ENCODE measurements at regions not wholly inside any gene's neighbourhood (a gene's known extent, or its start where the extent isn't known, plus 50 kb on each side); places are given as distances from the start of the nearest gene placed in this dataset.

DNA sequence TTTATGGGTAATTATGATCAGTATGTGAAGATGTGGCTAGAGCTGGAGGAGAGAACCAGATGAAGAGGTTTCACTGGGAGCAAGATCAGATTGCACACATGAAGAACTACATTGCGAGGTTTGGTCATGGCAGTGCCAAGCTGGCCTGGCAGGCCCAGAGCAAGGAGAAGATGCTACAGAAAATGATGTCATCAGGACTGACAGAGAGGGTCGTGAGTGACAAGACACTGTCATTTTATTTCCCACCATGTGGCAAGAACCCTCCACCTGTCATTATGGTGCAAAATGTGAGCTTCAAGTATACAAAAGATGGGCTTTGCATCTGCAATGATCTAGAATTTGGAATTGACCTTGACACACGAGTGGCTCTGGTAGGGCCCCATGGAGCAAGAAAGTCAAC, 168.3 kb downstream of the C3orf38 start:
- H3K4me1 ChIP-seq (ENCODE audit: control insufficient read depth, insufficient read depth, low read length): peaks cover 2% of the 10 kb centered on the region
- H3K27ac ChIP-seq (ENCODE audit: low read length): no peak overlapping the region
- no peaks in the 10 kb centered on the region for H3K27me3 ChIP-seq (ENCODE audit: control insufficient read depth, insufficient read depth, low read length)
- no peaks in the 10 kb centered on the region for H3K36me3 ChIP-seq (ENCODE audit: control insufficient read depth, insufficient read depth, low read length)
- H3K9me3 ChIP-seq (replicated peaks; ENCODE audit: control insufficient read depth, low read depth, low read length): no peaks in the 10 kb centered on the region
- H3K4me3 ChIP-seq (ENCODE audit: low read length): no peak overlapping the region
- no peak for DNase-seq
- WGBS (ENCODE audit: insufficient coverage): 79% methylated on average over 2 of the region's 3 CpGs

DNA sequence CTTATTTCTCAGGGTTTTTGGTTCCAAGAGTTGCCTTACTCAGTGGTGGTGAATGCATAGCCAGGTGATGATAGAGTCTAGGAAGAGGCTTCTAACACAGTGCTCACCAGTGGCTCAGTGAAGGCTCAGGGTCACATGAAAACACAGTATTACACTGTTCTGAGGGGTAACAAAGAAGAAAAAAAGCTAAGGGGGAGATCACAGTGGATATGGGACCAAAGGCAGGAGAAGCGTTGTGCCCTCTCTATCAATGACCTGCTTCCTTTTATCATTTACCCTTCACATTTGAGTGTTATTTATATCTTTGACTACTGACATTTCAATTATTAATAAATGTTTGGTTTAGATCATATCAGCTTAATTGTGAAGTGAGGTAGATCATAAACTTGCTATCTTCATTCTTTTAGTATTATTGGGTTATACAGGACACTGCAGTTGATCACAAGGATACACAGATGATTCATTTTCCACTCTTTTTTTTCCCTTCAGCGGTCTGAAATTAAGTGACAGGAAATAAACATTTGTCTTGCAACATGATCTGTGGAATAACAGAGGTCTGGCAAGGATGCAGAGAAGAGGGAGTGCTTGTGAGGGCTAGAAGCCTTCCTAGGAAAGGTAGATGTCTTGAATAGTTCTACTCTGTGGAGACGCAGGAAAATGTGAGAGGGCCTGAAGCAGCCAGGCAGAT, 171.7 kb downstream of the C3orf38 start:
- Histone ChIP-seq H3K4me1 (ENCODE audit: control insufficient read depth, insufficient read depth, low read length) (peaks cover 2% of the 10 kb centered on the region), H3K27me3 (ENCODE audit: control insufficient read depth, insufficient read depth, low read length) (no peaks in the 10 kb centered on the region), H3K27ac (ENCODE audit: low read length) (no peak overlapping the region), H3K4me3 (ENCODE audit: low read length) (no peak overlapping the region), H3K36me3 (ENCODE audit: control insufficient read depth, insufficient read depth, low read length) (no peaks in the 10 kb centered on the region), H3K9me3 (replicated peaks; ENCODE audit: control insufficient read depth, low read depth, low read length) (no peaks in the 10 kb centered on the region)
- DNase-seq: peak; percentile 8
- 50% methylated on average over 1 of the region's 3 CpGs for WGBS (ENCODE audit: insufficient coverage)

DNA sequence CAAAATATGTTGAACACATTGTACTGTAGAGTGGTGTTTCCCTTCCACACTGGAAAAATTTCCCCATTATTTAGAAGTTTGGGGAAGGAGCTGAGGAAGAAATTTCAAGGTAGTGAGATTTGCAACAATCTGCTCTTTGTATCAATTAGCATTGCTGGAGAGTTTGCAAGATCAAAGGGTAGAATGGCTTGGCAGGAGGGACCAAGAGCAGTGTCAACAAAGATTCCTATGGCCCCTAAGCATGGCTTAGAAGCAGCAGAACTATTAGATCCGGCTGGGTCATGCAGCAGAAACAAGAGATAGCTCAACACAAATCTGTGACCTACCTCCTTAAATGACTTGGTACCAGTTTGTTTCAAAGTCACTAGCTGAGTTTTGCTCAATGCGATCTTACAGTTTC, 175.0 kb downstream of the C3orf38 start:
- WGBS (ENCODE audit: insufficient coverage): no CpG with 5 or more reads among the region's 2 CpGs
- Histone ChIP-seq H3K4me3 (ENCODE audit: low read length) (no peak overlapping the region), H3K27ac (ENCODE audit: low read length) (no peak overlapping the region), H3K36me3 (ENCODE audit: control insufficient read depth, insufficient read depth, low read length) (no peaks in the 10 kb centered on the region), H3K9me3 (replicated peaks; ENCODE audit: control insufficient read depth, low read depth, low read length) (no peaks in the 10 kb centered on the region), H3K4me1 (ENCODE audit: control insufficient read depth, insufficient read depth, low read length) (peaks cover 2% of the 10 kb centered on the region), H3K27me3 (ENCODE audit: control insufficient read depth, insufficient read depth, low read length) (no peaks in the 10 kb centered on the region)
- DNase-seq: no peak

DNA sequence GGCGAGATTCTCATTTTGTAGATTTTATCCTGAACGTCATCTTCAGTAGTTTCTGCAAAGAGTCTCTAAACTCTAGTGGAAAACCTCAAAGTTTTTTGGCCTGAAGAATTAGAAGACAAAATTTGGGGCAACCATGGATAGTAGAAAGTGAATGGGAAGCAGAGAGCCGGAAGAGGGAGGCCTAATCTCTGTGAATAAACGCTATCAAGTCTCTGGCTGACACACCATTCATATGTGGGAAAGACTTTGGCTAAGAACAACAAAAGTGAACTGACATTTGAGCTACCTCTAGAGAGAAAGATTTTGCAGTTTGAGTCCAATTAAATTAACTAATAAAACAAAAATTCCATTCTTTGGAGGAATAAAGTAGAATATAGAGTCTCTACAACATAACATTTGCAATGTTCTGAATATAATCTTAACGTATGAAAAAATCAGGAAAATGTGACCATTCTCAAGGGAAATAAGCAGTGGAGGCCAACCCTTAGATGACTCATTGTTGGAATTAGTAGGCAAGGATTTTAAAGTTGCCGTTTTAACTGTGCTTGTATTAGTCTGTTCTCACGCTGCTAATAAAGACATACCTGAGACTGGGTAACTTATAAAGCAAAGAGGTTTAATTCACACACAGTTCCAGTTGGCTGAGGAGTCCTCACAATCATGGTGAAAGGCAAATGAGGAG, 184.6 kb downstream of the C3orf38 start:
- no peaks in the 10 kb centered on the region for H3K36me3 ChIP-seq (ENCODE audit: control insufficient read depth, insufficient read depth, low read length)
- no CpG with 5 or more reads among the region's 7 CpGs for whole genome bisulfite sequencing (ENCODE audit: insufficient coverage)
- no peak overlapping the region for H3K27ac ChIP-seq (ENCODE audit: low read length)
- no peaks in the 10 kb centered on the region for H3K4me1 ChIP-seq (ENCODE audit: control insufficient read depth, insufficient read depth, low read length)
- no peaks in the 10 kb centered on the region for H3K27me3 ChIP-seq (ENCODE audit: control insufficient read depth, insufficient read depth, low read length)
- H3K9me3 ChIP-seq (replicated peaks; ENCODE audit: control insufficient read depth, low read depth, low read length): peaks cover 6% of the 10 kb centered on the region
- peak; percentile 62 for DNase-seq
- H3K4me3 ChIP-seq (ENCODE audit: low read length): no peak overlapping the region

DNA sequence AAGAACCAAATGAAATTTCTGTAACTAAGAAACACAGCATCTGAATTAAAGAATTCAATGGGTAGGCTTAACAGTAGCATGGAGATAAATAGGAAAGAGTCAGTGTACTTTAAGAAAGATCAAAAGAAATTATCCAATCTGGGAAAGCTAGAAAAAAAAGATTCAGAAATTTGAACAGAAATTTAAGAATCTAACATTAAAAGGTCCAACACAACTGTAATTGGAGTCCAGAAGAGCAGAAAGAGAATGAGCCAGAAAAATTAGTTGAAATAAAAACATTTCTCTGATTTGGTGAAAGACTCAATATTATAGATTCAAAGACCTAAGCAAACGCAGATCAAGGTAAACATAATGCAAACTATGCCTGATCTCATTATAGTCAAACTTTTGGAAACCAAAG, 187.1 kb downstream of the C3orf38 start:
- no peak for DNase-seq
- no CpG with 5 or more reads among the region's 1 CpG for WGBS (ENCODE audit: insufficient coverage)
- Histone ChIP-seq H3K27me3 (ENCODE audit: control insufficient read depth, insufficient read depth, low read length) (no peaks in the 10 kb centered on the region), H3K27ac (ENCODE audit: low read length) (no peak overlapping the region), H3K36me3 (ENCODE audit: control insufficient read depth, insufficient read depth, low read length) (no peaks in the 10 kb centered on the region), H3K4me1 (ENCODE audit: control insufficient read depth, insufficient read depth, low read length) (no peaks in the 10 kb centered on the region), H3K9me3 (replicated peaks; ENCODE audit: control insufficient read depth, low read depth, low read length) (peaks cover 6% of the 10 kb centered on the region), H3K4me3 (ENCODE audit: low read length) (no peak overlapping the region)

DNA sequence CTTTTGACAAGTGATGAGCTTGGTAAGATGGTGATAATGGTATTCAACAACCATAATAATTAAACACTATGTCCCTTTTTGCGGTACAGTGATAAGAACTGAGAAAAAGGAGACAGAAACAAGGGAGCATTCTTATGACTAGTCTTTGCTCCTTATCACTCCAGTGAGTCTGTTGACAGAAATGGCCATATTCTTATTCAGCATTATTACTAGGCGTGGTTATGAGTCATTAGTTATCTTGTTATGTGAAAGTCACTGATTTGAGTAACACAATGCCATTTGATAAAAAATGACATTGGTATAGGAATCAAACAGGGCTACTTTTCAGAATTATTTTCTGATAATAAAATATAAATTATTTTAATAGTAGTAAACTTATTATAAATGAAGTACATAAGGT, 193.5 kb downstream of the C3orf38 start:
- Histone ChIP-seq H3K4me3 (ENCODE audit: low read length) (no peak overlapping the region), H3K27ac (ENCODE audit: low read length) (no peak overlapping the region), H3K36me3 (ENCODE audit: control insufficient read depth, insufficient read depth, low read length) (no peaks in the 10 kb centered on the region), H3K4me1 (ENCODE audit: control insufficient read depth, insufficient read depth, low read length) (no peaks in the 10 kb centered on the region), H3K27me3 (ENCODE audit: control insufficient read depth, insufficient read depth, low read length) (no peaks in the 10 kb centered on the region), H3K9me3 (replicated peaks; ENCODE audit: control insufficient read depth, low read depth, low read length) (no peaks in the 10 kb centered on the region)
- no peak for DNase-seq
- no CpG with 5 or more reads among the region's 2 CpGs for WGBS (ENCODE audit: insufficient coverage)

DNA sequence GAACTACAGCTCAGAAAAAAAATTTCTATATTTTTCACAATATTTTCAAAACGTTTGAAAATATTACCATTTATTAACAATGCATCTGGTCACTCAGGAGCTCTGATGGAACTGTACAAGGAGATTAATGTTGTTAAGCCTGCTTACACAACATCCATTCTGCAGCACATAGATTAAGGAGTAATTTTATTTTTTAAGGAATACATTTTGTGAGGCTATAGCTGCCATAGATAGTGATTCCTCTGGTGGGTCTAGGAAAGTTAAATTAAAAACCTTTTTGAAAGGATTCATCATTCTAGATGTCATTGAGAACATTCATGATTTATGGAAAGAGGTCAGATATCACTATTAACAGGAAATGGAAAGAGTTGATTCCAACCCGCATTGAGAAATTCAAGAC, 196.9 kb downstream of the C3orf38 start:
- H3K4me1 ChIP-seq (ENCODE audit: control insufficient read depth, insufficient read depth, low read length): no peaks in the 10 kb centered on the region
- DNase-seq: no peak
- H3K36me3 ChIP-seq (ENCODE audit: control insufficient read depth, insufficient read depth, low read length): no peaks in the 10 kb centered on the region
- 64% methylated on average over 1 of the region's 2 CpGs for WGBS (ENCODE audit: insufficient coverage)
- no peak overlapping the region for H3K27ac ChIP-seq (ENCODE audit: low read length)
- no peak overlapping the region for H3K4me3 ChIP-seq (ENCODE audit: low read length)
- H3K27me3 ChIP-seq (ENCODE audit: control insufficient read depth, insufficient read depth, low read length): no peaks in the 10 kb centered on the region
- H3K9me3 ChIP-seq (replicated peaks; ENCODE audit: control insufficient read depth, low read depth, low read length): no peaks in the 10 kb centered on the region

DNA sequence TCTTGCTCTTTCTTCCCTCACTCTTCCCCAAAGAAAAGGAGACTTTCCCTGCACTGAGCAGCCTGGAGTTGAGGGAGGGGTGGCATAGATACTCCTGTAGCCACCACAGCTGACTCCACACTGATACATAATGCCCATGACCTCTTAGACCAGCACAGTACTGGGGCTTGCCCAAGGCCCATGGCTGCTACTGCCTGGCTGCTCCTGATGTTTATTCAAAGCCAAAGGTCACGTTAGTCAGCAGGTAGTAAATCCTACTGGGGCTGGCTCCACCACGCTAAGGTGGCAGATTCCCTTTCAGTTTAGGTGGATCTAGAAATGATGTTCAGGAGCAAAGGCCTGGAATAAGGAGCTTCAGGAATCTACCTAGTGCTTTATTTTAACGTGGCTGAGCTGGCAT, 212.7 kb downstream of the C3orf38 start:
- WGBS (ENCODE audit: insufficient coverage): 49% methylated on average over 2 of the region's 3 CpGs
- no peak overlapping the region for H3K27ac ChIP-seq (ENCODE audit: low read length)
- no peak for DNase-seq
- no peaks in the 10 kb centered on the region for H3K36me3 ChIP-seq (ENCODE audit: control insufficient read depth, insufficient read depth, low read length)
- peaks cover 5% of the 10 kb centered on the region for H3K9me3 ChIP-seq (replicated peaks; ENCODE audit: control insufficient read depth, low read depth, low read length)
- H3K4me1 ChIP-seq (ENCODE audit: control insufficient read depth, insufficient read depth, low read length): no peaks in the 10 kb centered on the region
- H3K4me3 ChIP-seq (ENCODE audit: low read length): no peak overlapping the region
- H3K27me3 ChIP-seq (ENCODE audit: control insufficient read depth, insufficient read depth, low read length): no peaks in the 10 kb centered on the region

DNA sequence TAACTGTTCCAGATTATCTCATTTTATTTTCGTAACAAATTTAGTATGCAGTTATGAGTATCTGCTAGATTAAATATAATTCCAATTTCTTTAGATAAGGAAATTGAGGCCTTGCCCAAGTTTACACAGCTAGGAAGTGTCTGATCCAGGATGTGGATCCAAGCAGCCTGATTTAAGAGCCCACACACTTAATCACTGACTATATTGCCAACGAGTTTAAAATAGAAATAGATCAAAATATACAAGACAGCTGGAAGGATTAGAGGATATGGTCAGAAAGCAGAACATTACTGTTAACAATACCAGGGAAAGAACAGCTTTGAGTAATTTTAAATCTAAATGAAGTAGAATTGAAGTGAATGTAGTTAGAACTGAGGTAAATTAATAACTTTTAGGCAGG, 215.2 kb downstream of the C3orf38 start:
- Histone ChIP-seq H3K27me3 (ENCODE audit: control insufficient read depth, insufficient read depth, low read length) (no peaks in the 10 kb centered on the region), H3K27ac (ENCODE audit: low read length) (no peak overlapping the region), H3K9me3 (replicated peaks; ENCODE audit: control insufficient read depth, low read depth, low read length) (peaks cover 5% of the 10 kb centered on the region), H3K36me3 (ENCODE audit: control insufficient read depth, insufficient read depth, low read length) (no peaks in the 10 kb centered on the region), H3K4me3 (ENCODE audit: low read length) (no peak overlapping the region), H3K4me1 (ENCODE audit: control insufficient read depth, insufficient read depth, low read length) (no peaks in the 10 kb centered on the region)
- DNase-seq: peak; percentile 27
- WGBS (ENCODE audit: insufficient coverage): no CpG with 5 or more reads among the region's 2 CpGs

DNA sequence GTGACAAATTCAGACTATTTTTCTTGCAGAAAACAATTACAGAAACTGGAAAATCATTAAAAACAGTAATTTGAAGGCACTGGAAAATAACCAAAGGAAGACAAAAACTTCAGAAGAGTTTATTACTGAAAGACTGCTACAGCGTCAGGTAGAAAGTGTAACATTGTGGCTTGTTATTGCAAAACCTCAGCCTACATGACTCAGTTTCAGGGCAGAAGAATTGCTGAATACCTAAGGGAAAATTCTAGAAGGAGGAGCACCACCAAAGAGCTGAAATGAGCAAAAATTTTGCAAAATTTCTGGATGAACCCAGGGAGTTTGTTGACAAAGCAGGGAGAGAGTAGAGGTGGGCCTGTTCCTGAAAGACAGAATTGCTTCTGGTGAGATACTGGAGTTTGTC, 219.6 kb downstream of the C3orf38 start:
- Histone ChIP-seq H3K27me3 (ENCODE audit: control insufficient read depth, insufficient read depth, low read length) (no peaks in the 10 kb centered on the region), H3K36me3 (ENCODE audit: control insufficient read depth, insufficient read depth, low read length) (no peaks in the 10 kb centered on the region), H3K27ac (ENCODE audit: low read length) (no peak overlapping the region), H3K4me3 (ENCODE audit: low read length) (no peak overlapping the region), H3K9me3 (replicated peaks; ENCODE audit: control insufficient read depth, low read depth, low read length) (no peaks in the 10 kb centered on the region), H3K4me1 (ENCODE audit: control insufficient read depth, insufficient read depth, low read length) (no peaks in the 10 kb centered on the region)
- WGBS (ENCODE audit: insufficient coverage): 100% methylated on average over 1 of the region's 1 CpG
- DNase-seq: no peak
